GM21786 (cell line): ENCODE measurements at regions not wholly inside any gene's neighbourhood (a gene's known extent, or its start where the extent isn't known, plus 50 kb on each side); places are given as distances from the start of the nearest gene placed in this dataset.
A peak's percentile ranks its signal among the peaks of the same experiment; 100 is the strongest.

Source experiments
- ATAC-seq: cut with Tn5 transposase; IDR thresholded peaks from one replicate; pipeline ENCODE4 v1.9.1; 2021; ENCODE audit not compliant: unreplicated experiment

DNA sequence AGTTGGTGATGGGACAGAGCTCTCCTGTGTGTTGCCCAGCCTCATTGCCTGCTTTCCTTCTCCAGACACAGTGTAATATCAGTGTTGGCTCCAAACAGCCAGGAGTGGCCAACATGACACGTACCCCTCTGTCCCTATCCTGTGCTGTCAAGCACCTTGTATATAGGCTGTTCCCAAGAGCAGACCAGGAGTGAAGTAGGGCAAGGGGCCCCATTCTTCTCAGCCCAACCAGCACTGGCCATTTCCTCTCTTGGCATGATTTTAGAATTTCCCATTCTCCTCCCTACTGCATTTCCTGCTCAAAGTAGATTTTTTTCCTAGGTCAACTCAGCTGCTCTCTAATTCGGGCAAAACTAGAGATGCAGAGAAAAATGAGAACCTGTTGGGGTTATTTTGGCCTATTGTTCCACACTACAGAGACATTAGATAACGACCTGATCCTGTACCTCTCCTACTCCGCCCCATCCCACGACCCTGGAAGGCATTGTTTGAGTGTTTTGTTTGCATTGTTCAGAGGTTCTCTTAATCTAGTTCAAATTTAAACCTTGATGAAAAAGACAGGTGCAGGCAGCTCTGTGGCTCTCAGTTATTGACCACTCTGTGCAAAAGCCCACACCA, 95.6 kb downstream of the RASSF10 start:
- no peak for ATAC-seq

DNA sequence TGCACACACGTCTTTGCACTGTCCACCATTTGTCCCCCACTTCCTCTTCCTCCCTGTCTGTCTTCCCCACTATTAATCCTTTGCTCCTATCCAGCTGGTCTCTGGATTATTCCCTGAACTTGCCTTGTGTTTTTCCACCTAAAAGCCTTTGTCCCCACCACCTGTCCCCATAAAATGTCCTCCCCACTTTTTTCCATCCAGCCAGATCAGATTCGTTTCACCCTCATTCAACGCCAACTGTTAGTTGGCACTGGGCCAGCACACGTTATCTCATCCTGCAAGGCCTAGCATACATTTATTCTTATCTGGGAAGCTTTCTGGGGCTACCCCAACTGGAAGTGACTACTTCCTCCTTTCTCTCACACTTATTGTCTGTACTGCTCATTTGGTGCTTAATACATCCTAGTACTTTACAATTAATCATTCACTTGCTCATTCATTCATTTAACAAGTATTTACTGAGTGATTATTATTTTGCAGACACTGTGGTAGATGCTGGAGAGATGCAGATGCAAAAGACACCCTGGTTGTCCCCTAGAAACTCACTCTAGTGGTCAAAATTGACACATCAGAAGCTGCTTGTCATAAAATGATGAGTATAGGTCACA, 96.2 kb downstream of the RASSF10 start:
- peak; percentile 62 for ATAC-seq

- ATAC-seq: no peak
Observed at GRCh38 chr11:13107544-13108044, 98.5 kb downstream of the RASSF10 start.

DNA sequence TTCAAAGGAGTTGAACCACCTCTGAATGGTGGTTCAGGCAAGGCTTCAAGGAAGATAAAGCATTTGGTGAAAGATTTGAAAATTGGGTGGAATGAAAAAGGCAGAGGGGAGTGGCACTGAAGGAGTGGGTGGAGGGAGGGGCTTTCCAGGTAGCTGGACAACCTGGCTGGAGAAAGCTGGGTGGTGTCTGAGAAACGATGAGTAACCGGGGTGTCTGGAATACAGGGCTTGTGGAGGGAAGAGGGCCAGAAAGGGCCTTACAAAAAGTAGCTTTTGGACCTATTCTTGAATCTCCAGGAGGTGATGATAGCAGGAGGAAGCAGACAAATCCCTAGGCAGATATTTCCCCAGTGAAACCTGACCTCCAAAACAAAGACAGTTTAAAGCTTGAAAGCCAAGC, 99.3 kb downstream of the RASSF10 start:
- ATAC-seq: no peak

DNA sequence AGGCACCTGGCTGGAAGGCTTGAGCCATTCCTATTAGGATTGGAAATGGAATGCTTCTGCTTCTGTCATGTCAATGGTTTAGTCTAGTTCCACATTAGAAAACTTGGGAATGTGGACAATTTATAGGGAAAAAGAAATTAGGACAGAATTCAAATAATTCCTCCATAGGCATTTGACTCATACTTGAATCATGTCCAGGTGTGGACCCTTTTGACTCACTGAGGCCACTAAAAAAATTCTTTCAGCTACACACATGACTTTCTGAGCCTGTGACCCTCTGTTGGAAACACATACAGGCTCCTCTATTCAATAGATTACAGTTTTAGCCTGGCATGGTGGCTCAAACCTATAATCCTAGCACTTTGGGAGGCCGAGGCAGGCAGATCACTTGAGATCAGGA, 100.5 kb downstream of the RASSF10 start:
- ATAC-seq: no peak

DNA sequence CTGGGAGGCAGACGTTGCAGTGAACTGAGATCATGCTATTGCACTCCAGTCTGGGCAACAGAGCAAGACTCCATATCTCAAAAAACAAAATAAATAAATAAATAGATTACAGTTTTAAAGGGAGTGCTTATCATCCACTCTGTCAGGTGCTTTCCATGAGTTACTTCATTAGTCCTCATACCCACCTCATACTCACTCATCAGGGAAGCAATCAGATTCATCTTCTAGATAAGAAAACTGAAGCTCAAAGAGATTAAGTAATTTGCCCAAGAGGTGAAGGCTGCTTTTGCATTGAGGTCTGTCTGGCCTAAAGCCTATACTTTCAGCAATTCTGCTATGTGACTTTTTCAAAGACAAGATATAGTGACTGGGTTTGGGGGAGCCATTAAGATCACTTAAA, 101.0 kb downstream of the RASSF10 start:
- ATAC-seq: no peak

GRCh38 chr11:13110929-13111812, 102.1 kb downstream of the RASSF10 start:
- ATAC-seq: no peak

GRCh38 chr11:13111813-13112130, 102.7 kb downstream of the RASSF10 start:
- no peak for ATAC-seq

DNA sequence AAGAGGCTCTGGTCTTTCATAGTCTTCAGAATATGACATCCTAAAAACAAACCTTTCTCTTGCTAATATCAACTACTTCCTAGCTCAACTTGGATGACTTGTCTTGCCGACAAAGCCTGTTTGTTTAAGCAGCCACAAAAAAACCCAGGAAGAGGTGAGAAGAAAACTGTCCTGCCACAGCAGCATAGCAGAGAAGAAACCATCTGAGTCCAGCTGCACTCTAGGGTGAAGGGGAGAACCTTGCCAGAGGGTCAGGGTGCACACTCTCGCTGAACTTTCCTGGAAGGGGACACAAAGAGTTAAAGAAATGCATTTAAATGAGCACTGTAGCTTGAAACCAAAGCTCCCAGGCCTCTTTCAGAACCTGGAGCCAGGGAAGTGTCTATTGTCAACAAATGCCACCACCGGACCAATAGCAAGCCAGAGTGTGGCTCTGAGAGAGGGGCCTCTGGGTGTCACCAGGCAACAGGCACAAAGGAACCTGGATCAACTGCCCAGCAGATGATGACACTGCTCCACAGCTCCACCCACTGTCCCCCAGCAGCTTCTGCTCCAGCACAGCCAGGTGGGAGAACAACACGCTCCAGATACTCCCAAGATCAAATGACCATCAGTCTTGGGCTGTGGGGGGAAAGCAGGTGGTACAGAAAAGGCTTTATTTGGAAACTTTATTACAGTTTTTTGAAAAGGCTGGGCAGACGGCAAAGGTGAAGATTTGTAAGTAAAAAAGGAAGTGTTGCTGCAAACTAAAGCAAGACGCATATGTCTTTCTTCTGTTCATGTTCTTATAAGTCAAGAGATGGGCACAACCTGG, 105.7 kb downstream of the RASSF10 start:
- ATAC-seq: peak; percentile 64

DNA sequence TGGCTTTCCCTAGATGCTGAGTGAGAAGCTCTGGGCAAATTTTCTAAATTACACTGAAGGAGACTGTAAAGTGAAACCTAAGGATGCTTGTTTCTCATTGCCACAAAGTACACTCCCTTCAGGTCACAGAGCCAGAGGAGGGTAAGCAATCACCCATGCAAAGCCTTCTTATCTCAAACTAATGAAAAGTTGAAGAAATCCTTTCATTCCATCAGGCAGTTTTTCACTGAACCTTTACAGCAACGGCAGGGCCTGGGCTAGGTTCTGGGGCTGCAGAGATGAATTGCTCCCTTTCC, 106.2 kb downstream of the RASSF10 start:
- no peak for ATAC-seq

GRCh38 chr11:13116491-13116890, 107.4 kb downstream of the RASSF10 start:
- no peak for ATAC-seq

- no peak for ATAC-seq
Observed at GRCh38 chr11:13117344-13117743, 108.2 kb downstream of the RASSF10 start.

- ATAC-seq: no peak
Observed at GRCh38 chr11:13118194-13118593, 109.1 kb downstream of the RASSF10 start.

DNA sequence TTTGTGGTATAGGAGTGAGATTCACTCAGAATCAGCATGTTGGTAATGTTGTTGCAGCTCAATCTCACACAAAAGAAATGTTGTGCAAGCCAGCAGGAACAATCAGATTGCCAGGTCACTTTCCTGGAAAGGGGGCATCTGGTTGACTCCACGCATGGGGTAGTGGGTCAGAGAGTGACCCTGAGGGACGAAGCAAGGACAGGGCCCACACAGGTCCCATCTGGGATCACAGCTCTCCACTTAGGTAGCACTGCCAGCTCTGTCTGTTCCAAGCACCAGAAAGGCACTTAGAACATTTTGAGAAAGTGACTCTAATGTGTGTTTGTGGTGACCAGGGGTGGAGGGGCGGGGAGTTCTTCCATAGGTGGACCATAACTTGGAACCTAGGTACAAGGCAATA, 109.5 kb downstream of the RASSF10 start:
- no peak for ATAC-seq

- ATAC-seq: no peak
Observed at GRCh38 chr11:13119361-13119760, 110.2 kb downstream of the RASSF10 start.

DNA sequence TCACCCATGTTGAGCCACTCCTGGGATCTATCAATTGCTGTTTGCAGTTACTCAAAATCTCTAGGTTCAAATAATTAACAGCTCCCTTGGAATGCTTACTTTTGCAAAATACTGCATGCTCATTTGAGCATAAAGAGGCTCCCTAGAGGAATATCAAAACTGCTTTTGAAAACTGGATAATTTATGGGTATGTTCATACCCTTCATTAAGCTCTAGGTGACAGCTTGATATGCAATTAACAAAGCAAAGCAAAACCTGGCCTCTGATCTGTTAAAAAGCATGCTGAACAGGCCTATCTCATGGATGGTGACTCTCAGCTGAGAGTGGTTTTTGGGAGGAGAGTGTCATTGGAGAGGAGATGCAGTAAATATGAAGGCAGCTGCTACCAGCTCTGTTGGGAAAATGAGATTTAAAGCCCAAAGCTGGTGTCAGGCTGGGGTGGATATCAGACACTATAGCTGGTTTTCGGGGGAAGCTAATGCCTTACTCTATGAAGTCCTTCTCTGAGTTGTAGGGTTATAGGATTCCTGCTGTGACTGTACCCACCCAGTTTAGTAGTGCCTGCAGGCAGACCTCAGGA, 110.9 kb downstream of the RASSF10 start:
- no peak for ATAC-seq

GRCh38 chr11:13120691-13121090, 111.6 kb downstream of the RASSF10 start:
- no peak for ATAC-seq

DNA sequence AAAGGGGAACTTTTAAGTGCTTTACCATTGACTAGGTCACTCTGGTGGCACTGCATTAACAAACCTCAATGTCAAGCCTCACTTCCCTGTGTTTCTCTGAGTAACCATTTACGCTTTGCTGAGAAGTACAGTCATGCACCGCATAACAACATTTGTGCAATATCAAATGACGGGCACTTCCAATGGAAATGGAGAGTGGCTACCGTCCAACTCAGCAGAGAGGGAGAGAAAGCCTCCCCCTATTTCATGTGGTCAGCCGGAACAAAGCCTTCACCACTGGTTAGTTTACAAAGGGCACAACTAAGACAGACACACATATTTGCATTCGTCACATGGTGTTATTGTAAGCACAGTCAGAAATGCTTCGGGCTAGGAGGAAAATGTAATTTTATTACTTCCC, 117.3 kb downstream of the RASSF10 start:
- no peak for ATAC-seq

DNA sequence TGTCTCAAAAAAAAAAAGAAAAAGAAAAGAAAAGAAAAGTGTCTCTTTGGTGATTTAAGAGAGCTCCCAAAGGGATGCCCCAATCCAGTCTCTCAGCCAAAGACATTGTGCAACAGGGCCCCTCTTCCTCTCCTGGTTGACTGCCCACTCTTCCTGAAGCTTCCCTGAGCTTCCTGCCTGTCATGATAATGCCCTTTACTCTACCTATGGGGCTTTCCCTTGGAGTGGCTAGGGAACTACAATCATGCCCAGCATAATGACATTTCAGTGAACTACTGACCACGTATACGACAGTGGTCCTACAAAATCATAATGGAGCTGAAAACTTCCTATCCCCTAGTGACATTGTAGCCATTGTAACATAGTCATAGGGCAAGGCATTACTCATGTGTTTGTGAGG, 118.0 kb downstream of the RASSF10 start:
- ATAC-seq: no peak

GRCh38 chr11:13128354-13128753, 119.2 kb downstream of the RASSF10 start:
- ATAC-seq: no peak

DNA sequence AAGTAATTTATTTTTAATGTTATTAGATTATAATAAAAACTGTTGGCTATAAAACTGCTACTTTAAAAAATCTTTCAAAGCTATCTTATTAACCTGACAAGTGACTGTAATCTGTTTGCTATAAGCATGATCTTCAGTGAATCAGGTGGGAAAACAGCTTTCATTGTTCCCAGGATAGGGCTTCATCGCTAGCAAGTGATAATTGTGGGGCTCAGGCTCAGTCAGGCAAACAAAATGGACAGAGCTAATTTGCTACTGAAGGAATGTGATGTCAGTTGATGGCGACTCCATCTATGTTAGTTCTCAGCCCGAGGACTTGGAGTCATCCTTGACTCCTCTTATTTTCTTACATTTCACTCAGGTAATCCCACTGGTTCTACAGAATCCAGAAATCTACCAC, 125.0 kb downstream of the RASSF10 start:
- ATAC-seq: no peak
